ENCODE measurements at regions not wholly inside any gene's neighbourhood (a gene's known extent, or its start where the extent isn't known, plus 50 kb on each side); places are given as distances from the start of the nearest gene placed in this dataset.

DNA sequence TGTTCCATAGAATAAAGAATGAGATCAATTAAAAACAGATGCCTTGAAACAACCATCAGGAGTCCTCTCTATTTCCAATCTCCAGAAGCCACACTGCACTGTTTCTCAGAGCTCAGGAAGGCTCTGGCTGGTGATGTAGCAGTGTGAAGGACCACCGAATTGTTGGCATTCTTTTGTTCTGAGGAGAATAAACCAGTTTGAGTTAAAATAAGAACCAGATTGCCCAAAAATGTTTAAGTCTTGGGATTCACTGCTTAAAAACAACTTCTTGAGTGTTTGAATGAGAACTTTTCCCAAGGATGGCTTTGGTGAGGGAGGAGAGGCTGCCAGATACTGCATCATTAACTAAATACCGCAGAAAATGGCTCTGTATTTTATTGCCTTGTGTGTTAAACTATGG, 341.2 kb downstream of the C12orf75 start:
- WGBS (ENCODE audit: insufficient coverage, insufficient replicate concordance, low lambda C conversion rate, missing lambda C conversion rate) = 40% methylated on average over 2 of the region's 2 CpGs
- Histone ChIP-seq H3K79me2 (ENCODE audit: control insufficient read depth, insufficient read depth, low read length) (no peaks in the 10 kb centered on the region), H3K36me3 (ENCODE audit: control insufficient read depth in 2 of 2, insufficient read depth in 2 of 2, low read length in 1 of 2) (no peaks in the 10 kb centered on the region), H3K4me2 (ENCODE audit: control insufficient read depth, insufficient read depth) (no peak overlapping the region), H3K27me3 (replicated peaks in 1 of 2; ENCODE audit: control insufficient read depth in 2 of 2, insufficient read depth in 2 of 2, low read length in 1 of 2) (no peaks in the 10 kb centered on the region), H3K27ac (ENCODE audit: control insufficient read depth, insufficient read depth) (no peak overlapping the region), H3K9me3 (replicated peaks; ENCODE audit: control insufficient read depth, insufficient read depth, low read length) (no peaks in the 10 kb centered on the region), H3K9ac (ENCODE audit: control insufficient read depth, insufficient read depth, low read length) (no peak overlapping the region), H3K4me3 (no peak overlapping the region), H2AFZ (ENCODE audit: control insufficient read depth, low read depth, low read length) (no peak overlapping the region), H3K4me1 (ENCODE audit: control insufficient read depth, insufficient read depth, low read length) (no peaks in the 10 kb centered on the region), H4K20me1 (ENCODE audit: control insufficient read depth, insufficient read depth) (no peaks in the 10 kb centered on the region)
- DNase-seq (ENCODE audit: low read depth, low spot score) (no peak), FAIRE-seq (no peak), ATAC-seq (no peak)
- in situ Hi-C loops (cut with MboI) (no loop called here), intact Hi-C loops (cut with micrococcal nuclease; ENCODE audit: unreplicated experiment) (no loop called here)
- TF ChIP-seq BRCA1 (IDR thresholded peaks at IDR 0.05; ENCODE audit: low read depth, low read length) (no peak), FOXK2 (IDR thresholded peaks at IDR 0.05) (no peak), JUNB (IDR thresholded peaks at IDR 0.05) (no peak), LARP7 (IDR thresholded peaks at IDR 0.05) (no peak)
- no TSS peak for BruUV-seq (replicated peaks)
- SMC1A ChIA-PET (ENCODE audit: uncharacterized antibody, unreplicated experiment) = no interaction called here
- CTCF ChIA-PET = no interaction called here
- POLR2A ChIA-PET = no interaction called here
- RAD21 ChIA-PET (ENCODE audit: unreplicated experiment) = no interaction called here

DNA sequence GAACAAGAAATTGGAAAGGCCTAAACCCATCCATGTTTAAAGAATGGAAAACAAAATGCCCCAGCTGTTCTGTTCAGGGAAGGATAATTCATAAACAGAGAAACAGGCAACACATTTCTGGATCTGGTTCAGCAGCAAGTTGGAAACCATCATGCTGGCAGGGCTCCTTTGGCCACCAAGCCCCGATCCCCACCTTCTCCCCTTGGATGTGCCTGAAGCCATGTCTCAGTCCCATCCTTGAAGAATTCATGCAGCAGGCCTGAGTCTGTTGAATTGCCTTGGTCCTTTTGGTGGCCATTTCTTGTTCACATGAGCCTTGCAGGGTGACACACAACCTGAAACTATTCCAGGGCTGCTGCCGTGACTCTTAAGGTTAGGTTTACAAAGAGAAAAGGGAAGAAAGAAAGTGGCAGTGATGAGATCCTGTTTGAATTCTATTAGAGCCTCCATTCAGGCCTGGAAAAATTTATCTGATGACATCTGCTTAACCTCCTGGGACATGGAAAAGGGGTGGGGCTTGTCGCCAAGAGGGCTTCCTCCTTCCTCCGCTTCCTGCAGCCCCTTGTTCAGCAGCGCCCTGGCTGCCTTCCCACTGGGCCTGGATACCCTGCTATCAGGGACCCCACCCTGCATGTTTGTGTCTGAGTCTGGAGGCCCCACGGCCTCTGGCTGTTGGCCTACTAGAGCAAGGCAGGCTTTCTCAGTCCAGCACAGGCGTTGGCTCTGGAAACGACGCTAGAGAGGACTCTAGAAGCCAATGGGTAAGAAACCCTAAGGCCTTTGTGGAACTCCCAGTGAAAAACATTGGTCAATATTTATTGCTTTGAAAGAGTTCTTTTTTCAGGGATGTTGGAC, 341.9 kb downstream of the C12orf75 start:
- 37% methylated on average over 9 of the region's 9 CpGs for WGBS (ENCODE audit: insufficient coverage, insufficient replicate concordance, low lambda C conversion rate, missing lambda C conversion rate)
- RAD21 ChIA-PET (ENCODE audit: unreplicated experiment) = no interaction called here
- H3K79me2 ChIP-seq (ENCODE audit: control insufficient read depth, insufficient read depth, low read length) = no peaks in the 10 kb centered on the region
- H3K4me1 ChIP-seq (ENCODE audit: control insufficient read depth, insufficient read depth, low read length) = no peaks in the 10 kb centered on the region
- FAIRE-seq (no peak), ATAC-seq (no peak), DNase-seq (ENCODE audit: low read depth, low spot score) (no peak)
- in situ Hi-C loops (cut with MboI) (no loop called here), intact Hi-C loops (cut with micrococcal nuclease; ENCODE audit: unreplicated experiment) (no loop called here)
- BruUV-seq (replicated peaks) = no TSS peak
- H3K9me3 ChIP-seq (replicated peaks; ENCODE audit: control insufficient read depth, insufficient read depth, low read length) = no peaks in the 10 kb centered on the region
- no peaks in the 10 kb centered on the region for H3K36me3 ChIP-seq (ENCODE audit: control insufficient read depth in 2 of 2, insufficient read depth in 2 of 2, low read length in 1 of 2)
- CTCF ChIA-PET = no interaction called here
- H3K4me2 ChIP-seq (ENCODE audit: control insufficient read depth, insufficient read depth) = no peak overlapping the region
- H4K20me1 ChIP-seq (ENCODE audit: control insufficient read depth, insufficient read depth) = no peaks in the 10 kb centered on the region
- no peak overlapping the region for H3K4me3 ChIP-seq
- H3K9ac ChIP-seq (ENCODE audit: control insufficient read depth, insufficient read depth, low read length) = no peak overlapping the region
- no peak overlapping the region for H2AFZ ChIP-seq (ENCODE audit: control insufficient read depth, low read depth, low read length)
- H3K27me3 ChIP-seq (replicated peaks in 1 of 2; ENCODE audit: control insufficient read depth in 2 of 2, insufficient read depth in 2 of 2, low read length in 1 of 2) = no peaks in the 10 kb centered on the region
- POLR2A ChIA-PET = no interaction called here
- no peak overlapping the region for H3K27ac ChIP-seq (ENCODE audit: control insufficient read depth, insufficient read depth)
- SMC1A ChIA-PET (ENCODE audit: uncharacterized antibody, unreplicated experiment) = no interaction called here
- no peak for TF ChIP-seq NRF1 (conservative IDR thresholded peaks at IDR 0.05; ENCODE audit: low read depth, low read length)
- TF ChIP-seq ATF7 (IDR thresholded peaks at IDR 0.05; ENCODE audit: low read depth) = no peak
- TF ChIP-seq, protein P1, sequence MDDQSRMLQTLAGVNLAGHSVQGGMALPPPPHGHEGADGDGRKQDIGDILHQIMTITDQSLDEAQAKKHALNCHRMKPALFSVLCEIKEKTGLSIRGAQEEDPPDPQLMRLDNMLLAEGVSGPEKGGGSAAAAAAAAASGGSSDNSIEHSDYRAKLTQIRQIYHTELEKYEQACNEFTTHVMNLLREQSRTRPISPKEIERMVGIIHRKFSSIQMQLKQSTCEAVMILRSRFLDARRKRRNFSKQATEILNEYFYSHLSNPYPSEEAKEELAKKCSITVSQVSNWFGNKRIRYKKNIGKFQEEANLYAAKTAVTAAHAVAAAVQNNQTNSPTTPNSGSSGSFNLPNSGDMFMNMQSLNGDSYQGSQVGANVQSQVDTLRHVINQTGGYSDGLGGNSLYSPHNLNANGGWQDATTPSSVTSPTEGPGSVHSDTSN (IDR thresholded peaks at IDR 0.05; ENCODE audit: insufficient replicate concordance, low read depth, low read length) = no peak
- TF ChIP-seq, protein P2, sequence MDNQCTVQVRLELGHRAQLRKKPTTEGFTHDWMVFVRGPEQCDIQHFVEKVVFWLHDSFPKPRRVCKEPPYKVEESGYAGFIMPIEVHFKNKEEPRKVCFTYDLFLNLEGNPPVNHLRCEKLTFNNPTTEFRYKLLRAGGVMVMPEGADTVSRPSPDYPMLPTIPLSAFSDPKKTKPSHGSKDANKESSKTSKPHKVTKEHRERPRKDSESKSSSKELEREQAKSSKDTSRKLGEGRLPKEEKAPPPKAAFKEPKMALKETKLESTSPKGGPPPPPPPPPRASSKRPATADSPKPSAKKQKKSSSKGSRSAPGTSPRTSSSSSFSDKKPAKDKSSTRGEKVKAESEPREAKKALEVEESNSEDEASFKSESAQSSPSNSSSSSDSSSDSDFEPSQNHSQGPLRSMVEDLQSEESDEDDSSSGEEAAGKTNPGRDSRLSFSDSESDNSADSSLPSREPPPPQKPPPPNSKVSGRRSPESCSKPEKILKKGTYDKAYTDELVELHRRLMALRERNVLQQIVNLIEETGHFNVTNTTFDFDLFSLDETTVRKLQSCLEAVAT (IDR thresholded peaks at IDR 0.05) = no peak
- TF ChIP-seq MXI1 (IDR thresholded peaks at IDR 0.05; ENCODE audit: low read depth, low read length) = no peak
- TF ChIP-seq, protein P3, sequence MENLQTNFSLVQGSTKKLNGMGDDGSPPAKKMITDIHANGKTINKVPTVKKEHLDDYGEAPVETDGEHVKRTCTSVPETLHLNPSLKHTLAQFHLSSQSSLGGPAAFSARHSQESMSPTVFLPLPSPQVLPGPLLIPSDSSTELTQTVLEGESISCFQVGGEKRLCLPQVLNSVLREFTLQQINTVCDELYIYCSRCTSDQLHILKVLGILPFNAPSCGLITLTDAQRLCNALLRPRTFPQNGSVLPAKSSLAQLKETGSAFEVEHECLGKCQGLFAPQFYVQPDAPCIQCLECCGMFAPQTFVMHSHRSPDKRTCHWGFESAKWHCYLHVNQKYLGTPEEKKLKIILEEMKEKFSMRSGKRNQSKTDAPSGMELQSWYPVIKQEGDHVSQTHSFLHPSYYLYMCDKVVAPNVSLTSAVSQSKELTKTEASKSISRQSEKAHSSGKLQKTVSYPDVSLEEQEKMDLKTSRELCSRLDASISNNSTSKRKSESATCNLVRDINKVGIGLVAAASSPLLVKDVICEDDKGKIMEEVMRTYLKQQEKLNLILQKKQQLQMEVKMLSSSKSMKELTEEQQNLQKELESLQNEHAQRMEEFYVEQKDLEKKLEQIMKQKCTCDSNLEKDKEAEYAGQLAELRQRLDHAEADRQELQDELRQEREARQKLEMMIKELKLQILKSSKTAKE (IDR thresholded peaks at IDR 0.05; ENCODE audit: low read depth, poor library complexity, severe bottlenecking) = no peak
- no peak for TF ChIP-seq NR2C1 (IDR thresholded peaks at IDR 0.05)
- no peak for TF ChIP-seq JUND (IDR thresholded peaks at IDR 0.05; ENCODE audit: low read depth, low read length)
